Calu3 (cell line): ENCODE measurements at regions not wholly inside any gene's neighbourhood (a gene's known extent, or its start where the extent isn't known, plus 50 kb on each side); places are given as distances from the start of the nearest gene placed in this dataset.

ENCODE experiments used
- BruUV-seq: library from RNA; stranded (reverse); fragments of 400-500 nt; replicated peaks from 2 replicates; lab custom pipeline; 2021; lab: Mats Ljungman, UMichigan
- CTCF ChIA-PET: fragments of 300-600 bp; sonication (Branson Sonifier 250); formaldehyde crosslinking; loops from one replicate; lab custom pipeline; 2022; ENCODE audit warnings: antibody characterized with exemption; lab: Charles Lee
- DNase-seq: peaks from one replicate; pipeline ENCODE4 v3.0.0; 2022
- H3K27ac Mint-ChIP-seq: one replicate; pipeline ENCODE4 v1.8.0; 2022; ENCODE audit warnings: mixed read lengths; ENCODE audit not compliant: unreplicated experiment
- H3K27me3 Mint-ChIP-seq: one replicate; pipeline ENCODE4 v1.8.0; 2022; ENCODE audit warnings: mixed read lengths; ENCODE audit not compliant: unreplicated experiment
- H3K36me3 Mint-ChIP-seq: one replicate; pipeline ENCODE4 v1.8.0; 2022; ENCODE audit warnings: mild to moderate bottlenecking, moderate library complexity, mixed read lengths; ENCODE audit not compliant: insufficient read depth, unreplicated experiment
- H3K4me1 Mint-ChIP-seq: one replicate; pipeline ENCODE4 v1.8.0; 2022; ENCODE audit warnings: mild to moderate bottlenecking, low read depth, mixed read lengths; ENCODE audit not compliant: unreplicated experiment
- H3K4me3 Mint-ChIP-seq: one replicate; pipeline ENCODE4 v1.8.0; 2022; ENCODE audit warnings: mild to moderate bottlenecking, low read depth, moderate library complexity, mixed read lengths; ENCODE audit not compliant: unreplicated experiment
- H3K9me3 Mint-ChIP-seq: one replicate; pipeline ENCODE4 v1.8.0; 2022; ENCODE audit warnings: low read depth, mixed read lengths; ENCODE audit not compliant: unreplicated experiment
- intact Hi-C: fragments of 100-400 bp; cut with micrococcal nuclease; formaldehyde crosslinking; loops from one replicate; pipeline ENCODE4 v1.10.0; 2022; ENCODE audit not compliant: unreplicated experiment
- TF ChIP-seq, protein P1 (sequence below): fragments of 200-600 bp; IDR thresholded peaks from one replicate; pipeline ENCODE4 v1.8.0; 2022; ENCODE audit warnings: antibody characterized with exemption; ENCODE audit not compliant: unreplicated experiment

DNA sequence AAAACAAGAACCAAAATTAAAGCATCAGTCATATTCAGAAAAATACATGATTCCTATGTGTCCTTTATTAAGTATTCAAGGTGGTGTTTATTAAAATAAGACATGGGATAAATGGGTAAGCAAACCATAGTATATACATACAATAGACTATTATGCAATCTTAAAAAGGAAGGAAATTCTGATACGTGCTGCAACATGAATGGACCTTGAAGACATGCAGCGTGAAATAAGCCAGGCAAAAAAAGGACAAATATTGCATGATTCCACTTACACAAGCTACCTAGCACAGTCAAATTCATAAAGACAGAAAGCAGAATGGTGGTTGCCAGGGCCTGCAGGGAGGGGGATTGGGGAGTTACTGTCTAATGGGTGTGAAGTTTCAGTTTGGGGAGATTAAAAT, 127.7 kb downstream of the DMAC1 start:
- no TSS peak for BruUV-seq
- Mint-ChIP-seq H3K9me3 (no peaks in the 10 kb centered on the region), H3K4me1 (peaks cover 3% of the 10 kb centered on the region), H3K4me3 (no peak overlapping the region), H3K27ac (no peak overlapping the region), H3K36me3 (no peaks in the 10 kb centered on the region), H3K27me3 (no peaks in the 10 kb centered on the region)
- CTCF ChIA-PET, result no interaction called here
- no peak for DNase-seq
- TF ChIP-seq, protein P1, sequence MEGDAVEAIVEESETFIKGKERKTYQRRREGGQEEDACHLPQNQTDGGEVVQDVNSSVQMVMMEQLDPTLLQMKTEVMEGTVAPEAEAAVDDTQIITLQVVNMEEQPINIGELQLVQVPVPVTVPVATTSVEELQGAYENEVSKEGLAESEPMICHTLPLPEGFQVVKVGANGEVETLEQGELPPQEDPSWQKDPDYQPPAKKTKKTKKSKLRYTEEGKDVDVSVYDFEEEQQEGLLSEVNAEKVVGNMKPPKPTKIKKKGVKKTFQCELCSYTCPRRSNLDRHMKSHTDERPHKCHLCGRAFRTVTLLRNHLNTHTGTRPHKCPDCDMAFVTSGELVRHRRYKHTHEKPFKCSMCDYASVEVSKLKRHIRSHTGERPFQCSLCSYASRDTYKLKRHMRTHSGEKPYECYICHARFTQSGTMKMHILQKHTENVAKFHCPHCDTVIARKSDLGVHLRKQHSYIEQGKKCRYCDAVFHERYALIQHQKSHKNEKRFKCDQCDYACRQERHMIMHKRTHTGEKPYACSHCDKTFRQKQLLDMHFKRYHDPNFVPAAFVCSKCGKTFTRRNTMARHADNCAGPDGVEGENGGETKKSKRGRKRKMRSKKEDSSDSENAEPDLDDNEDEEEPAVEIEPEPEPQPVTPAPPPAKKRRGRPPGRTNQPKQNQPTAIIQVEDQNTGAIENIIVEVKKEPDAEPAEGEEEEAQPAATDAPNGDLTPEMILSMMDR, result no peak
- intact Hi-C loops, result no loop called here

DNA sequence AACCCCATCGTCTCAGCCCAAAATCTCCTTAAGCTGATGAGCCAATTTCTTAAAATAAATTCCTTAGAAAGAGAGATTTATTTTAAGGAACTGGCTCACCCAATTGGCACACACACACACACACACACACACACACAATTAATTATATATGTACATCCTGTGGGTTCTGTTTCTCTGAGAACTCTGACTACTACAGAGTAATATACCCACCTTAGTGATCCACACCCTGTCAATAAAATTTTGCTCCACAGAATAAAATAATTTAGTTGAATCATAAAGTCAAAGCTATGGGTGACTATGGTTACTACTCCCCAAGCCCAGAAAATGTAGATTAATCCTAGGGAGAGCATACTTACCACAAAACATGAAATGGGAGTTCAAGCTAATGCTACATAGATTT, 131.0 kb downstream of the DMAC1 start:
- Mint-ChIP-seq H3K4me1 (no peaks in the 10 kb centered on the region), H3K27me3 (no peaks in the 10 kb centered on the region), H3K27ac (no peak overlapping the region), H3K4me3 (no peak overlapping the region), H3K9me3 (no peaks in the 10 kb centered on the region), H3K36me3 (no peaks in the 10 kb centered on the region)
- CTCF ChIA-PET, result no interaction called here
- no TSS peak for BruUV-seq
- DNase-seq, result no peak
- TF ChIP-seq, protein P1, result no peak
- intact Hi-C loops, result no loop called here

DNA sequence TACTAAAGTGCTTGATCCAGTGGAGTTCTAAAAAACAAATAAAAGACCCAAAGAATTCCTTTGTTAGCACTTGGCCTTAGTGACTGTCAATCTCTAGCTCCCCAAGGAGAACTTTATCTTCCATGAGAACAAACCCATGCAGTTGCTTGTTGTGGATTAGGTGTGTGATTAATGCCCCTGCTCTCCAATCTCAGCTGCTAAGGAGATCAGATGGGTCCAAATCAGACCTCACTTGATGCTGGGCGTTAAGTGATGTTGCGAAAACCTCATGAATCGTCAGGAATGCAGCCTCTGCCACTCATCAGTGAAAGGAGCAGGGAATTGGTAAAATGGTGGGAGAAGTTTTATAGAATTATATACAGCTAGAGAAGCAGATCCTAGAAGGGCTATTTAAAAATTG, 133.7 kb downstream of the DMAC1 start:
- H3K4me3 Mint-ChIP-seq, result no peak overlapping the region
- no peak for DNase-seq
- no peaks in the 10 kb centered on the region for H3K4me1 Mint-ChIP-seq
- intact Hi-C loops, result no loop called here
- BruUV-seq, result no TSS peak
- TF ChIP-seq, protein P1, result no peak
- H3K36me3 Mint-ChIP-seq, result no peaks in the 10 kb centered on the region
- H3K27me3 Mint-ChIP-seq, result no peaks in the 10 kb centered on the region
- CTCF ChIA-PET, result no interaction called here
- H3K9me3 Mint-ChIP-seq, result peaks cover 4% of the 10 kb centered on the region
- H3K27ac Mint-ChIP-seq, result no peak overlapping the region

DNA sequence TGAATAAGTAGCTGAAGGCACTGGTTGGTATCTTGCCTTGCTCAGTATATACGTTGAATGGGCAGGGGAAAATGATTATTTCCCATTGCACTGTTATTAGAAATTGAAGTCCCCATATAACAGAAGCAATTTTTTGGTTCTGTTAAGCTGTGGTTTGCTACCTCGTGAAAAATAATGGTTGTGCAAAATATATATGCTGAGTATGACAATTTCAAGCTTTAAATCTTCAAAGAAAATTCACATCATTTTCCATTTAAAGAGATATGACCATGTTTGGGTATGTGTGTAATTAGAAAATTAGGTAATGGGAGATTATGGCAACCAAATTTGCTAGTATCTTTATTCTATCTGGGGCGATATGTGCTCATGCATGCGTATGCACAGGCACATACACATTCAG, 139.8 kb downstream of the DMAC1 start:
- peaks cover 4% of the 10 kb centered on the region for H3K9me3 Mint-ChIP-seq
- H3K36me3 Mint-ChIP-seq, result peaks cover 6% of the 10 kb centered on the region
- no TSS peak for BruUV-seq
- intact Hi-C loops, result no loop called here
- H3K4me3 Mint-ChIP-seq, result no peak overlapping the region
- CTCF ChIA-PET, result no interaction called here
- H3K27ac Mint-ChIP-seq, result no peak overlapping the region
- DNase-seq, result no peak
- H3K27me3 Mint-ChIP-seq, result no peaks in the 10 kb centered on the region
- TF ChIP-seq, protein P1, result no peak
- H3K4me1 Mint-ChIP-seq, result peaks cover 12% of the 10 kb centered on the region
